H1 (cell line): ENCODE measurements at regions not wholly inside any gene's neighbourhood (a gene's known extent, or its start where the extent isn't known, plus 50 kb on each side); places are given as distances from the start of the nearest gene placed in this dataset.
A peak's percentile ranks its signal among the peaks of the same experiment; 100 is the strongest.

Experiments
- CTCF ChIA-PET: fragments of 300-600 bp; sonication (Branson Sonifier 250); formaldehyde crosslinking; loops from one replicate; lab custom pipeline; 2021; ENCODE audit not compliant: partially characterized antibody; lab: Charles Lee
- POLR2A ChIA-PET: fragments of 300-600 bp; sonication (Branson Sonifier 250); formaldehyde crosslinking; loops from one replicate; lab custom pipeline; 2021; ENCODE audit warnings: inconsistent platforms; ENCODE audit not compliant: partially characterized antibody; lab: Charles Lee
- DNase-seq, 2 experiments: peaks; one replicate each; pipeline versions ENCODE4 v3.0.0 to v3.0.0-alpha.2; 2010 to 2022; ENCODE audit warnings: low spot score in 2 of 2, low read depth in 1 of 2, mixed read lengths in 1 of 2
- FAIRE-seq: peaks from 2 replicates; lab custom pipeline; 2011; peaks lifted over from hg19 to GRCh38; lab: Jason Lieb, UNC
- H2AFZ ChIP-seq: 2 replicates; pipeline ENCODE4 v1.8.1; 2012; ENCODE audit warnings: low read length, inconsistent platforms
- H2AK5ac ChIP-seq: 2 replicates; pipeline ENCODE4 v1.6.1; 2013; ENCODE audit warnings: low read depth, low read length
- H2BK120ac ChIP-seq: replicated peaks from 2 replicates; pipeline ENCODE3; 2013; ENCODE audit warnings: low read depth, low read length, inconsistent platforms
- H2BK12ac ChIP-seq: 2 replicates; pipeline ENCODE4 v1.6.1; 2013; ENCODE audit warnings: low read depth, low read length
- H2BK15ac ChIP-seq: 2 replicates; pipeline ENCODE4 v1.6.1; 2013; ENCODE audit warnings: low read length
- H2BK20ac ChIP-seq: 2 replicates; pipeline ENCODE4 v1.6.1; 2013; ENCODE audit warnings: low read length
- H2BK5ac ChIP-seq: 2 replicates; pipeline ENCODE4 v1.6.1; 2013; ENCODE audit warnings: low read depth, low read length
- H3K14ac ChIP-seq: 2 replicates; pipeline ENCODE4 v1.6.1; 2013; ENCODE audit warnings: inconsistent platforms; ENCODE audit not compliant: insufficient read length
- H3K18ac ChIP-seq: 2 replicates; pipeline ENCODE4 v1.6.1; 2013; ENCODE audit warnings: low read length; ENCODE audit errors: extremely low read depth
- H3K23ac ChIP-seq: 2 replicates; pipeline ENCODE4 v1.6.1; 2013; ENCODE audit warnings: inconsistent platforms; ENCODE audit not compliant: insufficient read length
- H3K23me2 ChIP-seq: 2 replicates; pipeline ENCODE4 v1.6.1; 2013; ENCODE audit warnings: low read depth, low read length
- H3K27ac ChIP-seq: 2 replicates; pipeline ENCODE4 v1.6.1; 2011; ENCODE audit warnings: low read depth, low read length, inconsistent platforms
- H3K27me3 ChIP-seq, 4 experiments: replicated peaks in 1 of 4; 1 replicate in 1 of 4; 2 replicates in 3 of 4; pipeline versions ENCODE4 v1.6.1 to v1.8.1; 2011 to 2013; ENCODE audit warnings: low read length in 3 of 4, mild to moderate bottlenecking in 3 of 4, inconsistent platforms in 2 of 4, mixed read lengths in 2 of 4, moderate library complexity in 1 of 4; ENCODE audit not compliant: control insufficient read depth in 3 of 4, insufficient read depth in 3 of 4; ENCODE audit errors: extremely low read depth in 1 of 4
- H3K36me3 ChIP-seq, 4 experiments: 2 replicates each; pipeline versions ENCODE4 v1.6.1 to v1.8.1; 2011 to 2013; ENCODE audit warnings: mild to moderate bottlenecking in 4 of 4, low read length in 3 of 4, moderate library complexity in 2 of 4, control low read depth in 1 of 4, inconsistent platforms in 1 of 4; ENCODE audit not compliant: insufficient read depth in 4 of 4, control insufficient read depth in 2 of 4
- H3K4ac ChIP-seq: replicated peaks from 2 replicates; pipeline ENCODE3; 2013; ENCODE audit warnings: low read length, low read depth, mixed read lengths, inconsistent platforms; ENCODE audit not compliant: insufficient read length
- H3K4me1 ChIP-seq, 4 experiments: replicated peaks in 1 of 4; 1 replicate in 1 of 4; 2 replicates in 3 of 4; pipeline versions ENCODE4 v1.6.1 to v1.8.1; 2011 to 2013; ENCODE audit warnings: low read length in 3 of 4, inconsistent platforms in 2 of 4, mixed read lengths in 1 of 4; ENCODE audit not compliant: insufficient read depth in 4 of 4, control insufficient read depth in 3 of 4
- H3K4me2 ChIP-seq, 2 experiments: 2 replicates each; pipeline versions ENCODE4 v1.6.1 to v1.8.1; 2011 to 2013; ENCODE audit warnings: low read depth in 2 of 2, low read length in 2 of 2, control low read depth in 1 of 2, inconsistent platforms in 1 of 2, mild to moderate bottlenecking in 1 of 2; ENCODE audit not compliant: insufficient read depth in 1 of 2
- H3K4me3 ChIP-seq, 4 experiments: fragments of 200-600, 300-600 bp in 1 of 4; sonication (generic), shearing (Covaris generic), sonication (Bioruptor Twin) in 1 of 4; 2 replicates each; pipeline versions ENCODE4 v1.5.1 to v1.8.1; 2011 to 2016; ENCODE audit warnings: low read length in 4 of 4, low read depth in 3 of 4, control low read depth in 2 of 4, inconsistent platforms in 2 of 4, mild to moderate bottlenecking in 2 of 4, mixed read lengths in 1 of 4, moderate library complexity in 1 of 4; ENCODE audit not compliant: insufficient read depth in 2 of 4; ENCODE audit errors: extremely low read depth in 1 of 4
- H3K56ac ChIP-seq: replicated peaks from 2 replicates; pipeline ENCODE3; 2013; ENCODE audit warnings: low read depth, mild to moderate bottlenecking, mixed read lengths, low read length, inconsistent platforms; ENCODE audit not compliant: insufficient read length
- H3K79me1 ChIP-seq: 2 replicates; pipeline ENCODE4 v1.6.1; 2013; ENCODE audit warnings: low read depth, low read length, control low read depth
- H3K79me2 ChIP-seq, 2 experiments: 2 replicates each; pipeline versions ENCODE4 v1.6.1 to v1.8.1; 2012 to 2013; ENCODE audit warnings: low read length in 2 of 2, mild to moderate bottlenecking in 2 of 2, inconsistent platforms in 1 of 2; ENCODE audit not compliant: insufficient read depth in 2 of 2, control insufficient read depth in 1 of 2
- H3K9ac ChIP-seq, 4 experiments: replicated peaks in 1 of 4; 1 replicate in 1 of 4; 2 replicates in 3 of 4; pipeline versions ENCODE4 v1.6.1 to v1.8.1; 2011 to 2013; ENCODE audit warnings: low read depth in 3 of 4, low read length in 3 of 4, control low read depth in 2 of 4, mild to moderate bottlenecking in 2 of 4, moderate library complexity in 2 of 4, inconsistent platforms in 1 of 4; ENCODE audit errors: extremely low read depth in 1 of 4
- H3K9me3 ChIP-seq, 2 experiments: 2 replicates each; pipeline versions ENCODE4 v1.6.1 to v1.8.1; 2012 to 2013; ENCODE audit warnings: mild to moderate bottlenecking in 2 of 2, moderate library complexity in 2 of 2, control low read depth in 1 of 2, inconsistent platforms in 1 of 2, low read depth in 1 of 2, low read length in 1 of 2, mixed read lengths in 1 of 2; ENCODE audit not compliant: insufficient read depth in 2 of 2
- H4K20me1 ChIP-seq, 2 experiments: replicated peaks in 1 of 2; 2 replicates each; pipeline versions ENCODE3 to v1.8.1; 2011 to 2013; ENCODE audit warnings: inconsistent platforms in 2 of 2, low read length in 2 of 2, mild to moderate bottlenecking in 1 of 2; ENCODE audit not compliant: insufficient read depth in 2 of 2, control insufficient read depth in 1 of 2
- H4K5ac ChIP-seq: 2 replicates; pipeline ENCODE4 v1.6.1; 2013; ENCODE audit warnings: low read length, low read depth, mixed read lengths, inconsistent platforms; ENCODE audit not compliant: insufficient read length
- H4K8ac ChIP-seq: 2 replicates; pipeline ENCODE4 v1.8.0; 2013; ENCODE audit warnings: mild to moderate bottlenecking, moderate library complexity, low read length, inconsistent platforms; ENCODE audit not compliant: insufficient read depth; ENCODE audit errors: extremely low read depth
- H4K91ac ChIP-seq: replicated peaks from 2 replicates; pipeline ENCODE3; 2013; ENCODE audit warnings: low read length, mixed read lengths, inconsistent platforms; ENCODE audit not compliant: insufficient read length
- CTCF ChIP-seq, 3 experiments: IDR thresholded peaks; 1 replicate in 2 of 3; 2 replicates in 1 of 3; pipeline versions ENCODE4 v1.5.1 to v1.6.1; 2011; ENCODE audit warnings: low read length in 3 of 3, mild to moderate bottlenecking in 3 of 3, inconsistent platforms in 2 of 3, low read depth in 1 of 3, moderate library complexity in 1 of 3; ENCODE audit not compliant: insufficient read depth in 1 of 3; ENCODE audit errors: control extremely low read depth in 1 of 3
- E2F6 ChIP-seq: IDR thresholded peaks from 2 replicates; pipeline ENCODE4 v1.6.1; 2012; ENCODE audit warnings: inconsistent platforms
- RAD21 ChIP-seq, 2 experiments: IDR thresholded peaks in 1 of 2; conservative IDR thresholded peaks in 1 of 2; 2 replicates each; pipeline ENCODE4 v1.6.1; 2011; ENCODE audit warnings: low read depth in 2 of 2, low read length in 2 of 2, improper control_type of control experiment in 1 of 2, inconsistent platforms in 1 of 2, mild to moderate bottlenecking in 1 of 2, moderate library complexity in 1 of 2
- WGBS, 2 experiments: shearing (Covaris generic) in 1 of 2; methylation state at CpG; one replicate each; pipeline versions ENCODE4 v1.1.6 to v1.1.7; 2013 to 2015; ENCODE audit warnings: low lambda C conversion rate in 2 of 2, mixed read lengths in 2 of 2, inconsistent platforms in 1 of 2, low coverage in 1 of 2, missing lambda C conversion rate in 1 of 2; ENCODE audit not compliant: insufficient replicate concordance in 2 of 2, insufficient coverage in 1 of 2, insufficient read length in 1 of 2; ENCODE audit errors: extremely low coverage in 1 of 2, missing lambda C conversion rate in 1 of 2; 5-methylcytosine and 5-hydroxymethylcytosine counted together

GRCh38 chr3:1962396-1963088 is 136.1 kb upstream of the CNTN4 start:
- CTCF ChIA-PET = interaction anchor here (1.1 to 1.2 kb wide), 2 partner anchors 13 to 51 kb away, joined by 3 read pairs; no protein-coding TSS in a partner anchor
- no peak overlapping the region for H3K4me3 ChIP-seq

More at GRCh38 chr3:1962396-1963088, 136.1 kb upstream of the CNTN4 start:
- Histone ChIP-seq H2AK5ac (no peak overlapping the region), H2BK15ac (no peak overlapping the region), H3K23ac (no peak overlapping the region), H4K8ac (no peak overlapping the region), H4K20me1 (no peaks in the 10 kb centered on the region), H2AFZ (peak overlapping the region; percentile 94), H2BK5ac (no peak overlapping the region), H4K91ac (no peak overlapping the region), H2BK12ac (no peak overlapping the region), H2BK20ac (no peak overlapping the region), H3K14ac (no peak overlapping the region), H3K27me3 (no peaks in the 10 kb centered on the region), H3K4me2 (no peak overlapping the region), H3K23me2 (no peaks in the 10 kb centered on the region), H3K4ac (no peak overlapping the region), H3K4me1 (no peaks in the 10 kb centered on the region), H3K9ac (no peak overlapping the region), H4K5ac (no peak overlapping the region), H3K79me2 (no peaks in the 10 kb centered on the region), H3K27ac (no peak overlapping the region), H3K56ac (no peak overlapping the region), H3K18ac (no peak overlapping the region), H3K9me3 (no peaks in the 10 kb centered on the region), H2BK120ac (no peak overlapping the region), H3K36me3 (no peaks in the 10 kb centered on the region), H3K79me1 (no peaks in the 10 kb centered on the region)
- POLR2A ChIA-PET = no interaction called here
- DNase-seq (no peak), FAIRE-seq (no peak)
- WGBS, 2 experiments = 91% methylated on average over 8 of the region's 8 CpGs; no CpG with 5 or more reads in 1 of the 2 experiments
- TF ChIP-seq CTCF (IDR thresholded peaks at IDR 0.05; ENCODE audit: control extremely low read depth in 1 of 3, insufficient read depth in 1 of 3, low read depth in 1 of 3, low read length in 3 of 3) = peak in 1 of 3 experiments; percentile 2; a peak in 1 of 4 replicates
- TF ChIP-seq RAD21 (IDR thresholded peaks at IDR 0.05 in 1 of 2, conservative IDR thresholded peaks at IDR 0.05 in 1 of 2; ENCODE audit: low read depth in 2 of 2, low read length in 2 of 2) = peak; percentile 10 to 16; a peak in 2 of 4 replicates
- no peak for TF ChIP-seq E2F6
